ENCODE measurements at regions not wholly inside any gene's neighbourhood (a gene's known extent, or its start where the extent isn't known, plus 50 kb on each side); places are given as distances from the start of the nearest gene placed in this dataset.

DNA sequence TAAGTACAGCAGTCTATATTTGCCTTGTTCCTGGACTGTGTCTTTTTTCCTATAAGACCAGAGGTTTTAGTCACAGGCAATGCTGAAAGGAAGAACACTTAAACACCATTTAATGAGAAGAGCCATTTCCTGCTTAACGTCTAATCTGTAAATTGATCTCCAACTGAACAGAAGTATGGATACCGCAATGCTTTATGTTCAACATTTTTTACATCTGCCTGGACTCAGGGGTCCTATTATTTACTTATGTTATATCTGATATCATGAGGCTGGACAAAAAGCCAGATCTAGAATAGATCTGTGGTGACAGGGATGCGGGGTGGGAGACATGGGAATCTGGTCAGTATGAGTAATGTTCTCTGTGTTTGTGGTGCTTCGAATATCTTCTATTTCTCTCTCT lies 334.6 kb upstream of the MPDZ start:
- Mint-ChIP-seq H3K27ac (no peak overlapping the region), H3K9me3 (peaks cover 9 to 10% of the 10 kb centered on the region in 2 donors), H3K36me3 (no peaks in the 10 kb centered on the region)
- ATAC-seq (no peak), DNase-seq (ENCODE audit: low spot score in 2 of 2) (no peak)

DNA sequence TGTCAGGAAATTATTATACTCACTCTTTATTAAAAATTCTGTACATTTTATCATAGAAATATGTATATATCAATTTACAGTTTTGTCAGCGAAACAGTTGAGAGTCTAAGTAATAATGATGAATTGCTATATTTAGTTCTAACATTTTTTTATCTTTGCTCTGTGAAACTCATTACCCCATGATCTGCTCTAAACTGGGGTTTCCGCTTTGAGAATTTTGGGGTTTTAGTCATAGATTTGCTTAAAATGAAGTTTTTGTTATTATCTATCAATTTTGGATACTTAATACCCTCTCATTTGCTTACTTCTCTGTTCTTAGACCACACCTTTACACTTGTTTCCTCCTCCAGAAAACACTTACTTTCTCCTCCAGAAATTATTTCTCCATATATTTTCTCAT lies 333.8 kb upstream of the MPDZ start:
- peaks cover 9 to 10% of the 10 kb centered on the region in 2 donors for H3K9me3 Mint-ChIP-seq
- no peak overlapping the region for H3K27ac Mint-ChIP-seq
- no peak for ATAC-seq
- no peak for DNase-seq (ENCODE audit: low spot score in 2 of 2)
- H3K36me3 Mint-ChIP-seq = no peaks in the 10 kb centered on the region

DNA sequence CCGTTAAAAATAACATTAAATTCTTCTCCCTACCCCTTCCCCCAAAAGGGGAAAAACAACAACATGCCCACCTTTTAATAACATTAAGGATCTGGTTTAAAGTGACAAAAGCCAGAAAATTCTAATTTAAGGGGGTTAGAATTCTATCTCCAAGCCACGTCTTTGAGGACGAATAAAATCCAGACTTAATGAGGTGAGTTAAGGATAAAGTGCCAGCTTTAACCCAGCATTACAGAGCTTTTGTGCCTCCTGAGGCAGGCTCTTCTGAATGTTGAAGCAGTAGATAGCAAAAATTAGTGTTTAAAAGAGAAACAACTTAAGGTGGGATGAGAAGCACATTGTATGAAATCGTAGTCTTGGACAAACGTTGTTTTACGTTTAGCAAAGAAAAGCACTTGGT lies 329.0 kb upstream of the MPDZ start:
- ATAC-seq = no peak
- Mint-ChIP-seq H3K9me3 (peaks cover 5 to 11% of the 10 kb centered on the region in 2 donors), H3K27ac (no peak overlapping the region), H3K36me3 (no peaks in the 10 kb centered on the region)
- DNase-seq (ENCODE audit: low spot score in 2 of 2) = no peak

DNA sequence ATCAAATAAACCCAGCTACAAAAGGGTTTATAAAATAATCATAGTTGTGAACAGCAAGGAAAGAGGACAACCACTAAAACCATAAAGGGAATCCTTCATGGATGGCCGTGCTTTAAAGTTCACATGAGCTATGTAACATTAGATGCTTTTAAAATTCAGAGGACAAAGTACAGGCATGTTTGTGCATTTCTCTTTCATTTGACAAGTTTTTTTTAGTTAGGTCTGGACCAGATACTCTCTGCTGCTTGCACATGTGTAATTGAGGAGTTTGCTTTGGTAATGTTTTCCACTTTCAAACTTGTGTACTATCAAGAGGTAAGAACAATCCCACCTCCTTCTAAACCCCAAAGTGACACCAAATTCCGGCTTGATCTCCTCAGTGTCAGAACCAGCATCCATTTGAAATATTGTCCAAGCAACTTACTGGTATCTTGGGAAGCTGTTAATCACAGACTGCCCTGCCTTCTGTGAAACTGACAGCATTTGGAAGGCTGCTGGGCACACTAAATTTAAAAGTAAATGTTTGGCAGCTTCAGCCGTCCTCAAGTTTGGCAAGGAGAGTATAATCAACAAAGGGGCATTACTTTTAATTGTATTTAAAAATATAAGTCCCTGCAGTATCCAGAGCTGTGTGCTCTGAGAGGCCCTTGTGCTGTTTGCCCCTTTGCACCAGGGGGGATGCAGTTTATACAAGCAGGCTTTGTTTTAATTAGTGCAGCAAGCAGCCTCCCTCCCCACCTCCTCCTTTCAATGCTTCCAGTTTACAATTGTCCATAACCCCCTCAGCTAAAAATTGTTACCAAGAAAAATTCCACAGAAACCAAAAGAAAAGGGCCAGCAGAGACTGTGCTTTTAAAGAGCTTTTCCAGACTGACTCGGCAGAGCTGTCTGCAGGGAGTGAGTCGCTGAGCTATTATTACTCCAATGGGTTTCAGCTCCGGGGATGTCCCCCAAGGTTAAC lies 328.3 kb upstream of the MPDZ start:
- DNase-seq (ENCODE audit: low spot score in 2 of 2) = no peak
- Mint-ChIP-seq H3K36me3 (no peaks in the 10 kb centered on the region), H3K27ac (no peak overlapping the region), H3K9me3 (peaks cover 4 to 14% of the 10 kb centered on the region in 2 donors)
- no peak for ATAC-seq

- Mint-ChIP-seq H3K36me3 (no peaks in the 10 kb centered on the region), H3K9me3 (peaks cover 7 to 19% of the 10 kb centered on the region in 2 donors), H3K27ac (no peak overlapping the region)
- DNase-seq (ENCODE audit: low spot score in 2 of 2) = no peak
- no peak for ATAC-seq
These were observed 327.1 kb upstream of the MPDZ start for GRCh38 chr9:13606586-13606985.

- H3K9me3 Mint-ChIP-seq = peaks cover 8 to 19% of the 10 kb centered on the region in 2 donors
These were observed 324.4 kb upstream of the MPDZ start for GRCh38 chr9:13603921-13604320.

DNA sequence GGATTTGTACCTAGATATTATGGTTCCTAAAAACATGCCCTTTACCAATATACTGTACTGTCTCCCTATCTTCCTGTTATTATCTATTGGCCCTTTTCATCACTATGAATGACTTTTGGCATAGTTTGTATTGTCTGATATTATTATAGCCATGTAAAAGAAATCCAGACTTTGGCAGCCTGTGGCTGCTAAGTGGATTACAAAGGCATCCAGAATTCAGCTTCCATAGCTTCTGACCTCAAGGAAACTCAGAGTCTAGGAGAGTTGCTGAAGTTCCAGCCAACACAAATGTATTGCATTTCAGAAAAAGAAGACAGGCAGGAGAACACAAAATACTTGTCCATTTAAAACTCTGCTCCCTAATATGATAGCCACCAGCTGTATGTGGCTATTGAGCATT lies 319.2 kb upstream of the MPDZ start:
- Mint-ChIP-seq H3K27ac (no peak overlapping the region), H3K9me3 (peaks cover 4 to 11% of the 10 kb centered on the region in 2 donors), H3K36me3 (no peaks in the 10 kb centered on the region)
- DNase-seq (ENCODE audit: low spot score in 2 of 2) (no peak), ATAC-seq (no peak)

More at GRCh38 chr9:13603921-13604320, 324.4 kb upstream of the MPDZ start:
- Mint-ChIP-seq H3K27ac (no peak overlapping the region), H3K36me3 (no peaks in the 10 kb centered on the region)
- ATAC-seq (no peak), DNase-seq (ENCODE audit: low spot score in 2 of 2) (no peak)

DNA sequence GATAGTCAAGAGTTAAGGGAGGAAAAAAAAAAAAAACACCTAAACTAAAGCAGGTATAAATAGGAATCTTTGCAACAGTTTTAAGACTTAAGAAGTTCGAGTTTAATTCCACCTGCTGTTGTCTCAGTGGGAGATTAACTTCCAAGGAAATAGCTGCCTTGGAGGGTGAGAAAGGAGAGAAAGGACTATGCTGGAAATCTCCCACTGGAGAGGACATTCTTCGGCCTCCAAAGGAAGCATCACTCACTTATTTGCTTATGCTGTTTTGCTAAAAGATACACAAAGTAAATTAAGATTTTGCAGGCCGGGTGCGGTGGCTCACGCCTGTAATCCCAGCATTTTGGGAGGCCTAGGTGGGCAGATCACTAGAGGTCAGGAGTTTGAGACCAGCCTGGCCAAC lies 317.9 kb upstream of the MPDZ start:
- Mint-ChIP-seq H3K36me3 (no peaks in the 10 kb centered on the region), H3K27ac (no peak overlapping the region), H3K9me3 (peaks cover 4 to 5% of the 10 kb centered on the region in 2 donors)
- DNase-seq (ENCODE audit: low spot score in 2 of 2) = no peak
- ATAC-seq = no peak

DNA sequence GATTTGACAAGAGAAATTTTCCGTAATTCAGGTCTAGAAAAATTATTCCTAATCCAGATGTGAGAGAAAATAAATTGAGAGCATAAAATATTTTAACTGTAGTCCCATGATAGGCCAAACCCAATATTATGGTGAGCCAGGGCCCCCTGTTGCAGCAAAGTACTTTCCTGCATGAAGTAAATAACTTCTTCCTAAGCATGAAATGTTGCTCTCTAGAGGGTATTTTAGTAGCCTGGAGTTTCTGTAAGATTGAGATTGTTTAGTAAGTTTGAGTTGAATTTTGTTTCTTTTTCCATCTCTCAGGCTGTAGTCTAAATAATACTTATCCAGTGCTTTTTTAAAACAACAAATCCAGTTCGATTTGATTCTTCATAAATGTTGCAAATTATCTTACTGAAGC lies 317.5 kb upstream of the MPDZ start:
- Mint-ChIP-seq H3K9me3 (peaks cover 4% of the 10 kb centered on the region in 2 donors), H3K36me3 (no peaks in the 10 kb centered on the region)
- ATAC-seq = no peak

DNA sequence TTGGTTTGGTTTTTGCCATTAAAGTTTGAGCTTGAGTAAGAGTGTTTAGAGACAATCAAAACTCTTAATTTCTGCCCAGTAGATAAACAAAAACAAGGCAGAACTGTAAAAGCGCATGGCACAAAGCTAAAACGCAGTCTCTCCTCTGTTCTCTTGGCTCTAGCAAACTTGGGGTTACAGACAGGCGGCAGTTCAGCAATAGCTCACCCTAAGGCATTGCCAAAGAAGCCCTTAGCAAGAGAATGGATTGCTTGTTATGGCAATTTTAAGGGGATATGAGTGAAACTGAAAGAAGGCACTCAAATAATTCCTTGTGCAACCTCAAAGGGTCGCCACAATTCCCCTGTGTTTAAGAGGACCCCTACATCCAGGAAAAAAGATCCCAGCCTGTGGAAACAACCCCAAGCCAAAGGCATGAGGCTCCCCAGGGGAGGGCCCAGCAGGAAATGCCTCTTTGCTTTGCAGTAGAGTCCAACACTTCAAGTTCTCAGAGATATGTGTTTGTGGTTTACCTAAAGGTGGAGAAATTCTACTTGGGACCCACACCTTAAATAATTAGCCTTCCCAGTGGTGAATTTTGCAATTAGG lies 317.0 kb upstream of the MPDZ start:
- no peak overlapping the region for H3K27ac Mint-ChIP-seq
- DNase-seq (ENCODE audit: low spot score in 2 of 2) (no peak), ATAC-seq (no peak)
- H3K36me3 Mint-ChIP-seq = no peaks in the 10 kb centered on the region
- peaks cover under 1 to 4% of the 10 kb centered on the region in 2 donors for H3K9me3 Mint-ChIP-seq

More for the DNA sequence above, 317.5 kb upstream of the MPDZ start:
- DNase-seq (ENCODE audit: low spot score in 2 of 2) = no peak
- no peak overlapping the region for H3K27ac Mint-ChIP-seq

GRCh38 chr9:13590996-13591395 lies 311.5 kb upstream of the MPDZ start:
- DNase-seq (ENCODE audit: low spot score in 2 of 2) (no peak), ATAC-seq (no peak)
- Mint-ChIP-seq H3K9me3 (peaks cover 6 to 14% of the 10 kb centered on the region in 2 donors), H3K36me3 (no peaks in the 10 kb centered on the region), H3K27ac (no peak overlapping the region)

DNA sequence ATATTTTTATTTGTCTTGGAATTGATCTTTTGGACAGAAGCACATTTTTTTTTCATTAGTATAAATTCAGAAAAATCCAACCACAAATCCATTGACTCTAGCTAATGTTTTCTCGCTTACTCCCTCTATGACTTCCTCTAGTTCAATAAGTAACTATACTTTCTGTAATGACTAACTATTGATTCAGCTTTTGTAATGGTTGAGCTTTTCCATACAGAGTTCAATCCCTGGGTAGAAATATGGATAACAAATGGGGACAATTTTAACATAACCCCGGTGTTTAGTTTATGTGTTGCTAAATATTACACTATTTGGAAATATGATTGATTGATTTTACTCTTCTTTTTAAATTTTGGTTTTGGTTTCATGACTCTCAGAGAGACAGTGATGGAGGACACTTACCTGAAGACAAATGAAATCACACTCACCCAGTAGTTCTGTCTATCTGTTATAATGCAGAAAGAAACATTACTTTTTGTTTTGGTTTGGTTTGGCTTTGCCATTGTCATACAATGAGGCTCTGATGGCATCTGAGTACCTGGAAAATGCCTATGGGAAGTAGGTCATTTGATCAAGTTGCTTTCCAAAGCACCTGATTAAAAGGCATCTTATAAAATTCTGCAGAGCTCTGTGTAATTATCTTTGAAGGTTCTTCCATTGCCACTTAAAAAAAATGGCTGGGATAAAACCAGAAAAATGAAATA lies 309.7 kb upstream of the MPDZ start:
- ATAC-seq = no peak
- H3K9me3 Mint-ChIP-seq = peaks cover 10 to 15% of the 10 kb centered on the region in 2 donors
- no peak overlapping the region for H3K27ac Mint-ChIP-seq
- no peaks in the 10 kb centered on the region for H3K36me3 Mint-ChIP-seq
- DNase-seq (ENCODE audit: low spot score in 2 of 2) = no peak

DNA sequence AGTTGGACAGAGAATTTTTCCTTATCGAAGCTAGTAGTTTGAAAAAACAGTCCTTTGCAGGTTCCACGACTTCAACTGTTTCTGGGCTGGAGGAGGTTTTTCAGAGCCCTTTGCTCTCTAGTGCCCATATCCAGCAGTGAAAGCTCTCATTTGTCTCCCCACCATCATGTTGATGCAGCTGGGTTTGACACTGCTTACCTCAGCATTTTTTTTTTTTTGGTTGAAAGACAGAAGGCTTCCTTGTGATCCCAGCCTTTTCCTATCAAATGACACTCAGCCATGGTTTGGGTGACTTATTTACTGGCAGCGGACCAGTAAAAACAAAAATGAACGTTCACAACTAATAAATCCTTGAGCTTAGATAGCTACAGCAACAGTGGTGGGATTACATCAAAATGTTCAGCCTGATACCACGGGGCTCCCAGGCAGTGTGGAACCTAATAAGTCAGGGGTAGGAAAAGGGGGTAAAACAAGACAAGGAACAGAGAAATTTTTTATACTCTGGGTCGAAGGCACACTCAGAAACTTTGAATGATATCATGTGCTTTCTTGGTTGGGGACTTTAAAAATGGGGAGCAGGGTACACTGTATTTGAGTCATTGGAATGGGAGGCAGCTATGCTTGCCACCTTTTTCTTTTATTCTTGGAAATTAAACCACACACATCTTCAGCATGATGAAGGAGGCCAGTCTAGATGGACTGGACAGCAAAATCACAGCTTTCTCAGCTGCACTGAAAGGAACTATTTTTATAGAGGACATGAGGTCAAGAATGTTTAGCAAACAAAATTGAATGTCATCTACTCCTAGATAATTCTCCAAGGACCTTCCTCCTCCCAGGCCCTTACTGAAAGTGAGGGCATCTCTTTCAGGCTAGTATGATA lies 308.9 kb upstream of the MPDZ start:
- no peak for DNase-seq (ENCODE audit: low spot score in 2 of 2)
- H3K9me3 Mint-ChIP-seq = peaks cover 15% of the 10 kb centered on the region in 2 donors
- ATAC-seq = no peak
- H3K27ac Mint-ChIP-seq = no peak overlapping the region
- no peaks in the 10 kb centered on the region for H3K36me3 Mint-ChIP-seq

DNA sequence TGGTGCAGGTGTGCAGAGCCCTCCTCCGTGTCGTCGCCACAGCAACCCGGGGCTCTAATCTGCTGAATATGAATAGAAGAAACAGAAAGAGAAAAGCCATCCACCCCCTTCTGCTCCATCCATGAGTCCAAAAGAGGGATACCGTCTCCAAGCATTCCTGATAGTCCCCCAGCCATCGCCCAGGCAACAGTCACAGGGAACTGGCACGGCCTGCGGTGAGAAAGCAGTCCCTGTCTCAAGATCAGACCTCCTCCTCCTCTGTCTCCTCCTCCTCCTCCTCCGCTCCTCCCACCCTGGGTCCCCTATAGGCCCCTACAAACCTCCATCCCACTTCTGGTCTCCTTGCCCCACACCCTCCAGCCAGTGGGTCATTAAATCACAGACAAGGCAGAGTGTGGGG lies 308.1 kb upstream of the MPDZ start:
- no peak overlapping the region for H3K27ac Mint-ChIP-seq
- peaks cover 15 to 20% of the 10 kb centered on the region in 2 donors for H3K9me3 Mint-ChIP-seq

DNA sequence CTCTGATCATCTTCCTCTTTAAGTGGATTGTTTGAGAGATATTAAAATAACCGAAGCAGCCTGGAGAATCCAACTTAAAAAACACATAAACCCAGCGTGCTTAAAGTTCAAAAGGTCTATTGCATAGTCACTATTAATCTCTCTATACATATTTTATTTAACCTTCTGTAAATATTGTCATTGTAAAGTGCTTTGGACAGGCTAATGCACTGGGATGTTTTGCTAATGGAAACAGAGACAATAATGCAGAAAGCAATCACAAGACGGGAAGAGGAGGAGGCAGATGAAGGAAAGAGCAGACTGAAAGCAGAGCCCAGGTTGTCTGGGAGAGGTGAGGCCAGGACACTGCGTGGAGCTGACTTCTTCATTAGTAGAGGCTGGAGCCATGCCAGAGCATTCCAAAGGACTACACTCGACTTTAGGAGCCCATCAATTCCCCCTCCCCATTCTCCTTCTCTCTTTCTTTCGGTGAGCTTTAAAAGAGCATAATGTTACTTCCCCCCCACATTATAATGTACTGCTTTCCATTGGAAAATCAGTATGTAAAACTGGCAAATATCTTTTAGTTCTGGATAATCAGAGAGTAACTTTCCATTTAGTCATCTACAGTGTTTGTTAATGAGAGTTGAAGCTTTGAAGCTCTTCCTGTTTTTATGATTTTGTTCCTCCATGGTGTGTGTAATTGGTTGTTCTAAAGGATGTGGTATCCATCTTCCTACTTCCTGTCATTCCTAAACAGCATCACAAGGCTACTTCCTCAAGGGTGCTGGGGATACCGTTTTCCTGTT lies 307.3 kb upstream of the MPDZ start:
- Mint-ChIP-seq H3K27ac (no peak overlapping the region), H3K9me3 (peaks cover 15 to 20% of the 10 kb centered on the region in 2 donors), H3K36me3 (no peaks in the 10 kb centered on the region)
- ATAC-seq (no peak), DNase-seq (ENCODE audit: low spot score in 2 of 2) (no peak)

More for the DNA sequence above, 308.1 kb upstream of the MPDZ start:
- ATAC-seq = no peak
- H3K36me3 Mint-ChIP-seq = no peaks in the 10 kb centered on the region
- no peak for DNase-seq (ENCODE audit: low spot score in 2 of 2)

- Mint-ChIP-seq H3K27ac (no peak overlapping the region), H3K9me3 (peaks cover 8 to 17% of the 10 kb centered on the region in 2 donors), H3K36me3 (no peaks in the 10 kb centered on the region)
- DNase-seq (ENCODE audit: low spot score in 2 of 2) = no peak
- no peak for ATAC-seq
These were observed 301.3 kb upstream of the MPDZ start for GRCh38 chr9:13580760-13581159.
